HG02759 (cell line): ENCODE measurements at regions not wholly inside any gene's neighbourhood (a gene's known extent, or its start where the extent isn't known, plus 50 kb on each side); places are given as distances from the start of the nearest gene placed in this dataset.
"Not testable (repeated sequence)": the region's sequence is repeated elsewhere in the genome, so short reads cannot be mapped to it uniquely, and the experiment has no call there.

Experiments
- ATAC-seq: cut with Tn5 transposase; IDR thresholded peaks from one replicate; pipeline ENCODE4 v1.9.1; 2021; ENCODE audit warnings: mild to moderate bottlenecking, moderate library complexity; ENCODE audit not compliant: unreplicated experiment

GRCh38 chr1:98575955-98576354, 85.6 kb upstream of the SNX7 start:
- ATAC-seq: no peak

DNA sequence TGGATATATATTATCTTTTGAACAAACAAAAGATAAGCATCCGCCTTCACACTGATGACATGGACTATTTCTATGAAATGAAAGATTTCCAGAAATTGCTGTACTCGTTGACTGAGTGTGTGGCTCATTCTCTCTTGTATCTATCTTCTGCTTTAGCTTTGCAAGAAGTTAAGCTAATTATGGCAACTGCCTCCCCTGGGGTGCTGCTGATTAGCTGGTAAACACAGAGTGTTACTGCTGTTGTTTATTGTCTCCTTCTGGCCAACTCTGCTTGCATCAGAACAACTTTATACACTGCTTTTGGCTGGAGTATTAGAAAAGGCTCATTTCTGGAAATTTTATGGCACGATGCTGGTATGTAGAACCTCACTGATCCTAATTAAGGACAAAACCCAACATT, 95.6 kb upstream of the SNX7 start:
- ATAC-seq: no peak

DNA sequence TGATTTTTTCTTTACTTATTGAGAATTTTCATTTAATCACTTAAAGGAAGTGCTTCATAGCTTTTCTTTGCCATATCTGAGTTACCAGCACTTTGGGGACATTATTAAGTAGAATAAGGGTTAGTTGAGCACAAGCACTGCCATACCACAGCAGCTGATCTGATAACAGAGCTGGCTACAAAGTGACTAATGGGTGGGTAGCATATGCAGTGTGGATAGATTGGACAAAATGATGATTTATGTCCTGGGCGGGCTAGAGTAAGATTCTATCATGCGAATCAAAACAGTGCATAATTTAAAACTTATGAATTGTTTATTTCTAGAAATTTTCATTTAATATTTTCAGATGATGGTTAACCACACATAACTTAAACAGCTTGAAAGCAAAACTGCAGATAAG, 102.2 kb upstream of the SNX7 start:
- ATAC-seq: no peak

GRCh38 chr1:98557895-98558294, 103.6 kb upstream of the SNX7 start:
- no peak for ATAC-seq

- ATAC-seq: no peak
Observed at GRCh38 chr1:98556521-98557158, 104.9 kb upstream of the SNX7 start.

DNA sequence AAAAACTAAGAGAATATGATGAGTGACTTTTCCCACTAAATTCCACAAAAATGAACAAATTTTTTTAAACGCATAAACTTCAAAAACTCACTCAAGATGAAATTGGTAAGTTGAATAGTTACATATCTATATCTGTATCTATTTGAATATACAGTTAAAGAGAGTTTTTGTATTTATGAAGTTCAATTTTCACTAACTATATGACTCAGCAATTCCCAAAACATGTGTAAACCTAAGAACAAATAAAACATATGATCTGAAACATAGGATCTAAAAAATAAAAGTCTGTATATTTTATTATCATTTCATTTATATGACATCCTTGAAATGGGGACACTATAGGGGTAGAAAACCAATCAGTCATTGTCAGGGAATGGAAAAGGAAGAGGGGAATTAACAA, 105.7 kb upstream of the SNX7 start:
- ATAC-seq: no peak

- not testable (repeated sequence) for ATAC-seq
Observed at GRCh38 chr1:98552576-98553074, 108.9 kb upstream of the SNX7 start.

DNA sequence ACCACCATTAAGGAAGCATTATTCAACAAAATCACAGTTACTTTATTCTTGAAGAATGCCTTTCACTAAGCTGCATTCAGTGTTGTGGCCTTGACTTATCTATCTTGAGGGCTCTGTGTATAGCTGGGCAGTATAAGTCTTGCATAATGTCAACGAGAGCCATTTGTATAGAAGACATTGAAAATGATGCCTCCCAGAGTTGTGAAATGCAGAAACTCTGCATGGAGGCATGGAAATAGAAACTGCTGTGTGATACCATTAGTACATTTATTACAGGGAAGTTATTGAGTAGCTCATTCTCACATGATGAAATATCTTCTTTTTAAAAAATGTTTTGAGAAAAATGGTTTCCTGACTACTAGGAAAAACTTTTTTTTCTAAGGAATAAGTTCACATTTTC, 111.4 kb upstream of the SNX7 start:
- ATAC-seq: no peak

DNA sequence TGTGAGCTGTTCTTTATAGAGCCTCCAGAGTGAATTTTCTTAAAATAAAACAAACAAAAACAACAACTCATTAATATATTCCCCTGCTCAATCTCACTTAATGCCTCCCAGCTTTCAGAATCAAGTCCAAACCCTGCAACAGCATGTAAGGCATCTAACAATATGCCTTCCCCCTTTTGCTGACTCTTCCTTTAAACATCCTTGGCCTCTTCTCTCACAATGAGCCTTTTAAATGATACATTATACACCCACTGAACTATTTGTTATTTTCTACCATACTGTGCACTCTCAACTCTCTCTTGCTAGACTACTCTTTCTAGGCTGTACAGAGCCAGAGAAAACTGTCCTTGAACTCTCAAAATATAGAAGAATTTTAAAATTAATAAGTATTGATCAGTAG, 115.2 kb upstream of the SNX7 start:
- no peak for ATAC-seq

DNA sequence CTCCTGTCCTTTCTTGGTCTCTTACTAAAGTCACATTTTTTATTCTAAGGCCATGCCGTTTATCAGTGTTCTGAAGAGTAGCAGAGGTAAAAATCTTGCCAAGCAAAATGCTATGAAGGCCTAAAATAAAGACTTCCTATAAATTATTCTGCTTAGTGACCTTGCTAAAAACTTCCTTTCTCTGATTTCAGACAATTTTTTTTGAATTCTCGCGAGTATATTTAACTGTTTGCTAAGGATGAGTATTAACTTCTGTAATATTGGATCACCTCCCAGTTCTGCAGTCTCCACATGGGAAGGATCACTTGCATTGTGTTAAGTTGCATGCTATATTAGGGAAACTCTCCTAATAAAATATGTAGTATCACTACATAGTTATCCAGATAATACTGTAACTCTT, 123.4 kb upstream of the SNX7 start:
- no peak for ATAC-seq

DNA sequence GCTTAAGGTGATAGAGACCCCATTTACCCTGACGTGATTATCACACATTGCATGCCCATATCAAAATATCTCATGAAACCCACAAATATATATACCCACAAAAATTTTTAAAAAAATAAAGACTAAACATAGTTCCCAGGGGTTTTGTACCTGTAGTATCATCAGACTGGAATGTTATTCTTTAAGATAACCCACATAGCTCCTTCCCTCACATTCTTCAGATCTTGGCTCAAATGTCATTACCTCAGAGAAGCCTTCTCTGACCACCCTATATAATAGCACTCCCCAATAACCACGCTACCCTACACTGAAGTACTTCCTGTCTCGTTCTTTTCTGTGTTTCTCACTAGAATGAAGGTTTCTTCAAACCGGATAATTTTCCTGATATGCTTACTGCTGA, 138.3 kb upstream of the SNX7 start:
- no peak for ATAC-seq

GRCh38 chr1:98516306-98516705, 145.2 kb upstream of the SNX7 start:
- ATAC-seq: no peak

- ATAC-seq: no peak
Observed at GRCh38 chr1:98515744-98516143, 145.8 kb upstream of the SNX7 start.

- not testable (repeated sequence) for ATAC-seq
Observed at GRCh38 chr1:98512216-98512615, 149.3 kb upstream of the SNX7 start.

DNA sequence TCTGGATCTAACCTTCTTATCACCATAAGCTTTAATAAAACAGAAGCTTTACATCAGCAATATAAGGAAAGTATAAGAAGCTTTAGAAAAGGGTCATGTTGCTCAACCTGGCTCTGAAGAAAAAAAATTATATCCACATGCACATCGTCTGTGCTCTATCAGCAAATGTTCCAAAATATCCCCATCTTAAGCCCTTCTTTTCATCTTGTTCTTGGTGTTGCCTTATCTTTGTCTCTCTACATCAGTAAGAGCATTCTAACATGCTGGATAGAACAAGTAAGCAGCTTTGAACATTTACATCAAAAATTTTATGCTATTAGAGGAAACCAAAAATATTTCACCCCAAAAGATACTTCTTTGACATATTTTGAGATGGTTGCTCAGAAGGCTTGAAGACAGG, 157.8 kb upstream of the SNX7 start:
- ATAC-seq: no peak

GRCh38 chr1:98502937-98503336, 158.6 kb upstream of the SNX7 start:
- no peak for ATAC-seq

GRCh38 chr1:98500324-98500723, 161.2 kb upstream of the SNX7 start:
- ATAC-seq: no peak

GRCh38 chr1:98498651-98499050, 162.9 kb upstream of the SNX7 start:
- no peak for ATAC-seq

GRCh38 chr1:98497497-98497896, 164.0 kb upstream of the SNX7 start:
- ATAC-seq: no peak

DNA sequence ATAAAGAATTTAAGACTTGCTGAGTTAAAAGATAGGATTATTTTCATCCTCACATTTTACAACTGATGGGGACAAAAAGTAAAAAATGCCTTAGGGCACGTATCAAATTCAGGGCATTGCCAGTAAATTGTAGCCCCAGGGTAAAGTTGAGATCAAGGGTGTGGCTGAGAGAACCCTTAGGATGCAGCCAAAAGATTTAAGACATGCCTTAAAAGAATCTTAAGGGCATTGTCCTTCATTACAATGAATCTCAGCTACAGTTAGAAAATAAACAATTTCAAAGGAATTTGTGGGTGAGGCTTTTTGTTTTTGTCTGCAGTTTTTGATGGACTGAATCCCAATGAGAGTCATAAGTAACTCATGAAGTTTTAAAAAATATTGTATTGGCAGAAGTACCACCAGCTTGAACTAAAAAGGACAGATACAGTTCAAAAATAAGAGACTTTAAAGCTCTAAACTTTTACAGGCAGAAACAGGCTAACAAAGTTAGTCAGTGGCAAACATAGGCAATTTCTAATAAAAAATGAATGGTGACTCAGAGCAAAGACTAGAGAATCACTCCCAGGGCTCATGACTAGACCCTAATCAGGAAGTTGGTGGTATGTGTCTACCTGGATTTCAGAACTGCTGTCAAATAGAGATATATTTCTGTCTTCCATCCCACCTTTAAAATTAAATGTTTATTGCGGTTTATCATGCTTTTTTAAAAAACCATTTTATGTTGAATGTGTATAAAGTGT, 165.1 kb upstream of the SNX7 start:
- ATAC-seq: no peak

GRCh38 chr1:98493469-98493868, 168.1 kb upstream of the SNX7 start:
- ATAC-seq: no peak

DNA sequence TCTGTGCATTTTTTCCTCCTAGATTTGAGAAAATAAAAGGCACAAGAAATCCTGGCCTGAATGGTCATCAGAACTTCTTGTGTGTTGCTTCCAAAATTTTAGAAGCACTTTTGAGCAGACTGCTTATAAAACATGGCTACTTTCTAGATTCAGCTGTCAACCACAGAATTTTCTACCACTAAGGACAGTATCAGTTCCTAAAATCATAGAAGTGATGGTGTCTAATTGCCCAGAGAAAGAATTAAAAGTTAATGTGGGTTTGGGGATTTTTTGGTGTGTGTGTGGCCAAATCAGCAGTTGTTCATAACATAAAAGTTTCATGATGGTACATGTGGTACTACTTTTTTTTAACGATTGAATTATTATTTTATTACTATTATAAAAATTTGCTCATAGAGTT, 171.4 kb upstream of the SNX7 start:
- no peak for ATAC-seq

DNA sequence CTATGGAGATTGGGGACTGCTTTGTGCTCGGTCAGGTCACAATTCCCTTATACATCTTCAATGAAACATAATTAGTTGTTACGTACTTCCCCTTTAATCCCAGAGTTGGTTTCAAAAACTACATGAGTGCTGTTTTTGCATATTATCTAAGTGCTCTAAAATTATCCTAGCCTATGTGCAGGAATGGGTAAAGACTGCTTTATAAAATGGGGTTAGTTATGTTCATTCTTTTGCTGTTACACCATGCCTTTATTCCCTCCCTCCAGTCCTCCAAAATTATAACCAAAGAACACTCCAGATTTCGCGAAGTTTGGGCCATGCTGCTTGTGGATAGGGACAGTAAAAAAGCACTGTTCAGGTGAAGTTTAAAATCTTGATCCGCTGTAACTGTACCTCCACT, 173.9 kb upstream of the SNX7 start:
- ATAC-seq: no peak
